ENCODE measurements at regions not wholly inside any gene's neighbourhood (a gene's known extent, or its start where the extent isn't known, plus 50 kb on each side); places are given as distances from the start of the nearest gene placed in this dataset.

DNA sequence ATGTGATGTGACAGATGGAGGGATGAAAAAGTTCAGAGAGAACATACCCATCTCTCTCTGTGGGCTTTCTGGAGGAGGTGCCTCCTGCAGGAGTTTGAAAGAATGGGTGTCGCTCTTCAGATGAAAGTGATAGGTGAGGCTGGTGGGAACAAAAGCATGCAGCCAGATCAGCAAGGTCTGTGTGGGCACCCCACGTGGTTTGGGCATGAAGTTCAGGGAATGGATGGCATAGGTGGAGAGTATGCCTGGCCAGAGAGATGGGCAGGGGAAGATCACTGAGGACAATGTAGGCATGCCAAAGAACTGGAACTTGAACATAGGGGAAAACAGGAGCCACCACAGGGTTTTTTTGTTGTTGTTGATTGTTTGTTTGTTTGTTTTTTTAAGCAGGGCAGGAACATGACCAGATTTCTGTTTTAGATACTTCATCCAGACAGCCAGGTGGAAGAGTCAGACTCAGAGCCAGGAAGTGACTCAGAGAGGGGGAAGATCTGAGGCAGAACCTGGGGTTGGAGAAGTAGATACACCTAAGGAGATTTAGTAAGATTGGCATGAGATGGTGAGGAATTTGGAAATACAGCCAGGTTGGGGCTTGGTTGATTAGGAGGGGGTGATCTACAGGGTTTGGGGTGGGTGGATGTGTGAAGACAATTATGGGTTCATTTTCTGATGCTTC is 64.8 kb upstream of the CLSTN2 start:
- no peak for DNase-seq (ENCODE audit: low read depth)

DNA sequence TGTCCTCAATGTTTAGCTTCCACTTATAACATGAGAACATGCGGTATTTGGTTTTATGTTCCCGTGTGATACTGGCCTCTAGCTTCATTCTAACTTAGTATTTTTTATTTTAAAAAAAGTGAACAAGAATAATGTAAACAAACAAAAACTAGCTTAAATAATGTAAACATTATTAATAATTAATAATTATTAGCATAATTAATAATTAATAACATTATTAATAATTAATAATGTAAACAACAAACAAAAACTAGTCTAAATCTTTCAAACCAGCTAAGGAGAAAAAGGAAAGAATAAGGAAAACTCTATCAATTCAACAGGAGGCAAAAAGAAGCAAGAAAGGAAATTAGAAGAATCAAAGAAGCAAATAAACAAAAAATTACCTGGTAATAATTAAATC is 66.2 kb upstream of the CLSTN2 start:
- no peak for DNase-seq (ENCODE audit: low read depth)

DNA sequence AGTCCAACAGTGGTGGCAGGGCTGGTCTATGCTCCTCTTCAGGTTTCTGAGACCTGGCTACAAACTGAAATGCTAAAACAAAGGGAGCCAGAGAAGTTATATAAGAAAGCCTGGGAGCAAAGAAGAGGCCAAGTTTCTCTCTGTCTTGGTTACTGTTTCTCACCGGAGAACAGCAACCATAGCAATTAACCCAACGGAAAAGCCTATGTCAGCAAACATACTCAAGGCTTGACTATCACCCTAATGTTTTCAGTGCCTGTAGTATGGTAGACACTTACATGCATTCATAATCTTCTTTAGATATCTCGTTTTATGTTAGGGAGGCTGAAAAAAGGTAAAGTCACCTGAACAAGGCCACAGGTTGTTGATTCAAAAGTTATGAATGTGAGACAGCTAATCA is 86.3 kb upstream of the CLSTN2 start:
- no peak for DNase-seq (ENCODE audit: low read depth)

DNA sequence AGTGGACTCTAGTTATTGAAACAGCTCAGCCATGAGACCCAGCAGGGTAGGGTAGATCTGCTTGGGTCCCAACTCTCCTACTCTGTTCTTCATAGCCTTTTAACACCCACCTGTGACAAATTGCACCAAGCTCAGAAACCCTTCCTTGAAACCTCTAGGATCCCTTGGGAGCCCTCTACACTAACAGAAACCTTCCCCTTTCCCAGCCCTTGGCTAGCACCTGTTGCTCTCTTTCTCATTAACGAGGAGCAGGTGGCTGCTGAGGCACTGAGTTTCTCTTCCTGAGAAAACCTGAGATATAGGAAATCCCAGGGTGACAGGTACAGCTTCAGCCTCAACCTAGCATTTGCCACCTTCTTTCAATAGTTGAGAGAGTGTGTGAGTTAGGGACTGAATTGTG is 88.3 kb upstream of the CLSTN2 start:
- no peak for DNase-seq (ENCODE audit: low read depth)

DNA sequence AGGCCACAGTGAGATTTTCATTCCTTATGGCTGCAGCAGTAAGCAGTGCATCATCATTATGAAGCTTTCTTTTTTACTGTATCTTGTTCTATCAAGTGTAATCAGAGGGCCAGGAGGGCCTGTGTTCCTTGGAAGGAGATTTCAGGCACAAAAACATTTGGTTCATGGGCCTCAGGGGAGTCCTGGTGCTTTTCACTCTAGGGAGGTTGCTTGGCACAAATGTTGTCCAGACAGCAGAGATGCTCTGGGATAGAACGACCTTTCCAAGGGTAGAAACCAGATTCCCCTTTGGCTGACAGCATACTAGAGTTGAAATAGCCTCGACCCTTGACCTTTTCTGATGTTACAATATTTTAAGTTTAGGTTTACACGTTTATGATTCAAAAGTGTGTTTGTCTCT is 95.3 kb upstream of the CLSTN2 start:
- DNase-seq (ENCODE audit: low read depth), result no peak

DNA sequence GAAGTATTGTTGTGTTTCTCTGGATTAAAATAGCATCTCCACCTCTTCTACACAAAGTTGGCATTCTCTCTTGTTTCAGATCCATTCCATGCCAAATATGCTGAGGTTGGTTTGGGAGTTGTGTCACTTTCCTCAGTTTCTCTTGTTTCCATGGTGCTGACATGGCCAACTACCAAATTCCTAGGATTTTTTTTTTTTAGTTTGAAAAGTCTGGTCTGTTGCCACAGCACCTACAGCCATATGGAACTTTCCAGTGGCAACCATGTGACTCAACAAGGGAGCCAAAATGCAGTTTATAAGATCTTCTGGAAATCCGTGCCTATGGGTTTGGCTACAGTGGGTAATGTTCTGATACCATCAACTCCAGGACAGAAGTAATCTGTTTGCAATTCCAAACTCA is 96.0 kb upstream of the CLSTN2 start:
- DNase-seq (ENCODE audit: low read depth), result no peak

DNA sequence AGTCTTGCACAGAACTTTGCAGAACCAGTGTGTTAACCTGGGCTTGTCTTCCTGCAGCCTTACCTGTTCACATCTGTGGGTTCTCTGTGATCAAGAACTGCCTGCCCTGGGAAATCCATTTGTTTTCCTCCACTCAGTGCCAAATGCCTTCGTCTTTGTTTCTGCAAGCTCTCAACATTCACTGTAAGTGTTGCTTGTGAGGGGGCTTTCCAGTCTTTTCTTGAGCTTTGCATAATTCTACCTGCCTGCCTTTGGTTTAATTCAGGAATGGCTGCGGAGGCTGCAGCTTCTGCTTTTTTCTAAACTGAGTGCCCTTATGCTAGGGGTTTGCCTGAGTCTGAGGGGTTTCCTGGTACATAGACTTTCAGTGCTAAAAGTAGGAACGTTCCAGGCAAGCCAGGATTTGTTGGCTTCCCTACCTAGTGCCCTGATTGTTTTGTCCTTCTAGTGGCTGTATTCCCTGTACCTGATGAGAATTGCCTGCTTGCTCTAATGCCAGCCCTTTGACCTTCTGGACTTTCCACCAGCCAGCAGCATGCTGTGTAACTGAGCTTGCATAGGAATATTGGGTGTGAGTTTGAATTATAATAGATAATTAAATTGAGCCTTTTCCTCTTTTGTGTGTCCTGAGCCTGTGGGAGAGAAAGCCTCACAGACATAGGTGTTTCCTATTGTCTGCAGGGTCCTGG is 96.6 kb upstream of the CLSTN2 start:
- DNase-seq (ENCODE audit: low read depth), result no peak

DNA sequence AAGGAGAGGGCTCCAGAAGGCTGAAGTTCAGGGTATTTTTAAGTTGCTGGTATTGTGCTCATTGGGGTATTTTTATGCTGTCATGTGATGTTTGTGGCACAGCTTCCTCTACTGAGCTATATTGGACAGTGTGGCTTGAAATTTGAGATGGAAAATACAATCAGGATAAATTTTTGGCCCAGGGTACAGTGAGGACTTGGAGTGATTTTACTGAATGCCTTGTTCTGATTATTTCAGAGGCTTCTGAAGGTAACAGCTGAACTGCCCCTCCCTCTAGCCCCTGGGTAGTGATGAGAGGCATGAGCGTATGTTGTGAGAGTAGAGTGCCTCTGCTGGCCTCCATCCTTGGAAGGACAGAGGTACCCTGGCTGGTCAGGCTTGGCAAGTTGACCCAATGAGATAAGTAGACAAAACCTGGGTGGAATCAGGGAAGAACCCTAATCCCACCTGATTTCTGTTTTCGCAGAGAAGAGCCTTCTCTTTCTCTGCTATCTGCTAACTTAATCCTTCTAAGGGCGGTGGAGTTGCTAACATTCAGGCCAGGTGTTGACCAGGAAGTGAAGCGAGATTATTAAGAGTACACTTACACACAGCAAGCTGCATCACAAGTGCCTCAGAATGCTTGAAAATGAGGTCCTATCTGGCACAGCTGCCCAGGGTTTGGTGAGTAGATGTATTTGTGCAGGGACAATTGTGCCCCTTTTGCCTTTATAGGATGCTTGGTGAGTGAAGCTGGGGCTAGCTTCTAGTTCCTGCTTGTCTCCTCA is 98.1 kb upstream of the CLSTN2 start:
- no peak for DNase-seq (ENCODE audit: low read depth)

DNA sequence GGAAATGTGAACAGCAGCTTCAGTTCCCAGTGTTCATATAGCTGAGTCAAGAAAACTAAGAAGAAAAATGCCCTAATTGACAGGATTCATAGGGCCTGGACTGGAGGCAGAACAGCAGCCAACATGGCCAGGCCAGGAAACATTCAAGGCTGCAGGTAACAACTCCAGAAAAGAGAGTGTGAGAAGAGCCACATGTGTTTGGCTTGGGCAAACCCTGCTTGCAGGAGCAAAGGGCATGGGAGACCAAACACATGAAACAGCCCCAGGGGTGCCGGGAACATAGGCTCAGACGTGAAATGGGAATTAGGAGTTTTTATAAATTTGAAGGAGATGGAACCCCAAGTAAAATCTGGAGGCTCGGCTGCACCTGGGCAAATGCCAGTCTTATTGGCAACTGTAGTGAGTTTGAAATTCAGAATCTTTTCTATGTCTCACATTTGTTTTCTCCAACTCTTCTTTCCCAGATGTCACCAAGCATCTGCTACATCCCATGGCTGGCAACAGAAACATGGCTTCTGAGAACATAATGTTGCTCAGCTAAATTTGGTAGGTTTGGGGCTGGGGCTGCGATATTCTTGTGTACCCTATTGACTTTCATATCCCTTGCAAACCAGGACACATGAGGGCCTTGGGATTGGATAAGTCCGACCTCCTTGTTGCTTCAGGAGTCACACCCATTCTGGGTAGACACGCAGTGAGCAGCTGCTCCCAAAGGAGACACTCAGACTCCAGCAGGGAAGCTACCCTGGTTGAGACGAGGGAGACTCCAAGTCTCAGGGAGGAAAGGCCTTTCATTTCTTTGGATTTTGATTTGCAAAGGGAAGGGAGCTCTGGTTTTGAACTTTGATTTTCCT is 98.9 kb upstream of the CLSTN2 start:
- no peak for DNase-seq (ENCODE audit: low read depth)

DNA sequence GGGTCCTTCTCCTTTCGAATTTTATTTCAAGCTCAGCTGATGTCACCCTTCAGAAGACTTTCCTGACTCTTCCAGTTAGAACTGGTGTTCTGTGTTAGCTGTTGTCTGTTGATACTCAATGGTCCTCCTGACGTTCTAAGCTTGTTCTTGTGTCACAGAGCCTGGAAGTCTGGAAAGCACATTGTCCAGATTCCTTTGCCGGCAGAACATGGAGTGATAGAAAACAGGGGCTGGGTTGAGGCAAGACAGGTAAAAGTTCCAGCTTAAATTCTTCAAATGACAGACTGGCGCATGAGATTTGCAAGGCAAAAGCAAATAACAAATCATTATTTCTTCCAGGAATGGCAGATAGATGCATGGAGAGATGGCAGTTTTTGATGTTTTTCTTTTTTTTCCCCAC is 102.0 kb upstream of the CLSTN2 start:
- no peak for DNase-seq (ENCODE audit: low read depth)

DNA sequence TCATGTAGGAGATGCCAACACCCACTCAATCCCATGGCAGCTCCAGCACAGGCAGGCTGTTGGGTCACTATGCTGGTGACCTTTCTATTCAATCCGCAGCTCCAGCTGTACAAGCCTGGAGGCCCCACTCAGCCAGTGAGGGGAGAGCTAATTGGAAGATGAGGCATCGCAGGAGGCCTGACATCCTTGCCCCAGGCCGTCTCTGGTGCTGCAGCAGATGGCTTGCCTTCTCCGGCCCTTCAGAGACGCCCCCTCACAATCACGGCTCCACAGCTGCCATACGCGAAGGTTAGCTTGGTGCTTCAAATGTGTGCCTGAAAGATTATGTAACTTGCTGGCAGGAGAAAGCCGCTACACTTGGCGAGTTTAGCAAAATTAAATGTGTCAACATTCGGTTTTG is 104.2 kb upstream of the CLSTN2 start:
- no peak for DNase-seq (ENCODE audit: low read depth)

DNA sequence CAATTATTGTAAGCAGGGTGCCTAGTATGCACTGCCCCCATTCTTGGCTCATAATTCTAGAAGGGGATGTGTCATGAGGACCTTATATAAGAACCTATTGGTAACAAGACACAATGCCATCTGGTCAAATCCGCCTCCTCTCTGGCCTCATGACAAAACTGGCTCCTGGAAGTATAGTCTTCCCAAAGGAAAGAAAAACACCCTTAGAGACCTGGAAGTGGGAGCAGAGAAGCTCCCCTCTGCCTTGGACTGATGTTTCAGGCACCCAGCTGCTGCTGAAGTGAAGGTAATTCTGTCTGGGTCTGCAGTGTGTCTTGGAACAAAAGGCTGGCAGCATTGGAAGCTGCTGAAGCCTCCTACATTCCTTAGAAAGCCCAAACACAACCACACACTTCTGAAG is 107.2 kb upstream of the CLSTN2 start:
- DNase-seq (ENCODE audit: low read depth), result no peak

DNA sequence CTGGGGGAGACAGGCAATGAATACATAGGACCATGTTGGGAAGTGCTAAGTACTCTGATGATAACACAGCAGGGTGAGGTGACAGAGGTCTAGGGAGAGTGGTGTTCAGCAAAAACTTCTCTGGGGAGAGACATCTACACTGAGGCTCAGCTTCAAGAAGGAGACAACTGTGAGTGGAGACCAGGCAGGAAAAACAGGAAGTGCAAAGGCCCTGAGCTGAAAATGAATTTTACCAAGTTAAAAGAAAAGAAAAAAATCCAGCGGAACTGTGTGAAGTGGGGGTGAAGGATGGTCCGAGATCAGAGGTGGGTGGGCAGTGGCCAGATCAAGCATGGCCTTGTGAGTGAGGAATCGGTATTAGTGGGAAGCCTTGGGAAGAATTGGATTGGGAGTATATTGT is 110.1 kb upstream of the CLSTN2 start:
- DNase-seq (ENCODE audit: low read depth), result no peak

DNA sequence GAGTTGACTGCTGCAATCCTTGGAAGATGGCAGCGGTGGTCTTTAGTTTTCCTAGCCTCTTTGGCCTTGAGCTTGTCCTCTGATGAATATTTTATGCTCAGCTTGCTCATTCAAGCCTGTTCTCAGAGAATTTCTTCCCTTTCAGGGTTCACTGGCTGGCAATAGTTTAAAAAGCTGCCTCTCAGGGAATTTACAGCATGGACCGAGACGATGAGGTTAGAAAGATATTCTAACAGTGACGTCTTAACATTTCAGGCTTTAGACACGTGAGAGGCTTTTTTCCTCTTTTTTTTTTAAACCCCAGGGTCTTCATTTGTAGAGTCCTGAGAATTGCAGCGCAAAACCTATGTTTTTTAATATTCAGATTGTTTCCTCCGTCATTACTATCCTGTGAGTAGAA is 120.3 kb upstream of the CLSTN2 start:
- no peak for DNase-seq (ENCODE audit: low read depth)

DNA sequence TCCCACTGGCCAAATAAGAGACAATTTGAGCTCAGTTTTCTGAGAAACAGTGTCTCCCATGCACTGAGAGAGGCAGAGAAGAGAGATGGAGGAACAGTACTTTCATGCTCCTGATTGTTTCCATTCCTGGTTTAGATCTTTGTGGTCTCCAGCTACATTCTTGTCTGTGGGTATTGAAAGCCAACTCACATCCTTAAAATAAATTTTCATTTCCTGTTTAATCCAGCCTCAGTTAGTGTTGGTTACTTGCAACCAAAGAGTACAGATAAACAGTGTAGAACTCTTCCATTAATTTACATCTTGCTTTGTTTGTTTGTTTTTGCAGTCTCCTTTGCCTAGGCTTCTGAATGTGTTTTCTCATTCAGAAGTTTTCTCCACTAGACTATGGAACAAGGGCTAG is 123.7 kb upstream of the CLSTN2 start:
- no peak for DNase-seq (ENCODE audit: low read depth)

DNA sequence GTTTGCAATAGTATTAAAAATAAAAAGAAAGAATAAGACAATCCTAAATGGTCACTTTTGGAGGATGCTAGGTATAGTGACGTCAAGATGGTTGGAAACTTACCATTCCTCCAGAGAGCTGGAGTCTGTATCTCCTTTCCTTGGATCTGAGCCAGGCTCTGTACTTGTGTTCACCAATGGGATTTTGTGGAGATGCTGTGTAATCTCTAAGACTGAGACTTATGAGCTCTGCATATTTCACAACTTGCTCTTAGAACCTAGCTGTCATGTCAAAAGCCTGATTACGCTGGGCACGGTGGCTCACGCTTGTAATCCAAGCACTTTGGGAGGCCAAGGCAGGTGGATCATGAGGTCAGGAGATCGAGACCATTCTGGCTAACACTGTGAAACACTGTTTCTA is 126.8 kb upstream of the CLSTN2 start:
- no peak for DNase-seq (ENCODE audit: low read depth)

DNA sequence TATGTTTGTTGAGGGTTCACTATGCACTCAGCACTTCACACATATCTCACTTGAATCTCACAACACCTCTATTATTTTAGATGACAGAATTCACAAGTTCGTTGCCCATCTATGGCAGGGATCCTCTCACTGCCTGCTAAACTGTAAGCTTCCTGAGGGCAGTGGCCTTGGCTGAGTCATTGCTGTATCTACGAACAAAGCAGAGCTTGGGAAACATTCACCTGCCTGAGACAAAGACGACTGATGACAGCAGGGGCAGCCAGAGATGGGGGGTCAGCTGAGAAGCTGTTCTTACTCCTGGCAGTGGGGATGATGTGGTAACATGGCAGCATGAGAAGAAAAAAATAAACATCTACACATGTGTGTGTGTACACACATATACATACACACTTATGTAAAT is 125.5 kb upstream of the NMNAT3 start:
- DNase-seq (ENCODE audit: low read depth), result no peak

DNA sequence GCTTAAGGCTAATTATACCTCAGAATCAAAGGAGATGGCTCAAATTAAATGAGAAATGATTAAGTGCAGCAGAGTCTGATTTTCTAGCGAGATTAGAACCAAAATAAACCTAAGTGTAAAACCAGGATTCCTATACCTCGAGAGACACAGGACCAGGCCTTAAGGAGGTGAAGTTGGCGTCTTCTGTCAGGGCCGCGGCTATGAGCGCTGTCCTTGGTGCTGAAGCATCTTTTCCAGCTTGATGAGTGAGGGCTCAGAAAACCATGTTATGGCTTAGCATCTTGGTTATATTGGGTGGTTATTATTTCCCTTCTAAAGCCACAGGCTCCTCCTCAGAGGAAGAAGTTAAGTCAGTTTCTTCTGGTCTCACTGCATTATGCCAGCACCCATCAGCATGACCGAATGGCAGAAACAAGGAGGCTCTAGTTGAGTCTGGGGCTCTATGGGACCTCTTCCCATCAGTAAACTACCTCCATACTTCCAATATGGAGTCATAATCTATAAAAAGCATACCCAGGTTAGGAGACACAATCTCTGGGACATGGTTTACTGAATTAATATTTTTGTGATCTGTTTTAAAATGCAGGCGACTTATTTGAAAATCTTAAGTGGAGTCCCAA is 120.1 kb upstream of the NMNAT3 start:
- DNase-seq (ENCODE audit: low read depth), result peak; percentile 18

DNA sequence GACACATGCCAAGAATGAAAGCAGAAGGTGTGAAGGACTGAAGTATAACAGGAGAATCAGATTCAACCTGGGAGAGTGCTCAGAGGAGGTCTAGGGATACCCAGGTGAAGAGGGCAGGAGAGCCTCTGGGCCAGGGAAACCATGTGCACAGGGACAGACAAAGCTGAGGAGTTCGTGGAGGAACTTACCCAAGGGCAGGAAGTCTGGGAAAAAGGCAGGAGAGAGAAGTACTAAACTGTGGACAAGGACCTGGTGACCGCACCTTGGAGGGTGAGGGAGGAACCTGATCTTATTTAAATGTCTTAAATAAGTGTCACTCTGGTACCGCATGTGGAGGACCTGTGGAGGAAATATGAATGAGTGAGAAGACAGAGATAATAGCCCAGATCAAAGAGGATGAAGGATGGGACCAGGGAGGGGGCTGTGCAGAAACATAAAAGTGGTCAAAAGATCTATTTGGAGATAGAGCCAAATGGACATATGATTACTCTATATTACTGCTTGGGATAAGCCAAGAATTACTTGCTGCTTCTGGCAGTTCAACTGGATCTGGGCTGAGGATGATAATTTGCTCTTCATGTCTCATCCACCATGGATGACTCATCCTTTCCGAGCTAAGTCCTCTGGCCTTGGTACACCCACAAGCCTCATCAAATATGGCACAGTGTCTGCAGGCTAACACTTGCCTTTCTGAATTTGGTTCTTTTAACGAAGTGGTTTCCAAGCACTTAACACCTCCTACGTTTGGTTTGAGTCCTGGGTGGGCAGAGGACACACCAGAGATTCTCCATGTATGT is 116.9 kb upstream of the NMNAT3 start:
- DNase-seq (ENCODE audit: low read depth), result peak; percentile 1

DNA sequence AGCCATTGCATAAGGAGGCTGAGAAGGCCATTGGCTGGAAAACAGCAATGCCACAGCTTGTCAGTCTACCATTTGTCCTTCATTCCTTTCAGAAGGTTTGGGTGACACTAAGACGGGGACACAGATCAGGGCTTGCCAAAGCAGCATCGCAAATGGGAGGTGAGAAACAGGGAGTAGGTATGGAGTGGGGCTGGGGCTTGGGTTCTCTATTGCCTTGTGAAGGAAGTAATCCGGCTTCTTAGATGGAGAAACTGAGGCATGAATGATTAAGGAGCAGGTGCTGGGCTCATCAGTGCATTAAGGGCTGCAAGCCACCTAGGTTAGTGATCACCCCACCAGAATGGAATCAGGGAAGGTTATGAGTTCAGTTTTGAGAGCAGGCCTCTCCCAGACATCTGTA is 115.6 kb upstream of the NMNAT3 start:
- DNase-seq (ENCODE audit: low read depth), result no peak

DNA sequence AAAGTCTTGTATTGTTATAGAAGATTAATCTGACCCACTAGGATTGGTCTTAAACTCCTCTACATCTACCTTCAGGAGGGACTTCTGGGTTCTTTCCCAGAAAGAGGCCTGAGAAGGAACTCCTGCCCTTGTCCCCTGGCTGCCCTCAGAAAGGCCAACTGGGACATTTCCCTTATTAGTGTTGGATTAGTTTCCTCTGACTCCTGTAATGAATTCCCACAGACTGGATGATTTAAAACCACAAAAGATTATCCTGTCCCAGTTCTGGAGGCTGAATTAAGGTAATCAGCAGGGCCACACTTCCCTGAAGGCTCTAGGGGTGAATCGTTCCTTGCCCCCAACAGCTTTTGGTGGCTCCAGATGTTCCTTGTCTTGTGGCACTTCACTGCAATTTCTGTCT is 102.8 kb upstream of the NMNAT3 start:
- DNase-seq (ENCODE audit: low read depth), result no peak
